ENCODE measurements at regions not wholly inside any gene's neighbourhood (a gene's known extent, or its start where the extent isn't known, plus 50 kb on each side); places are given as distances from the start of the nearest gene placed in this dataset.
"Not testable (repeated sequence)": the region's sequence is repeated elsewhere in the genome, so short reads cannot be mapped to it uniquely, and the experiment has no call there.

DNA sequence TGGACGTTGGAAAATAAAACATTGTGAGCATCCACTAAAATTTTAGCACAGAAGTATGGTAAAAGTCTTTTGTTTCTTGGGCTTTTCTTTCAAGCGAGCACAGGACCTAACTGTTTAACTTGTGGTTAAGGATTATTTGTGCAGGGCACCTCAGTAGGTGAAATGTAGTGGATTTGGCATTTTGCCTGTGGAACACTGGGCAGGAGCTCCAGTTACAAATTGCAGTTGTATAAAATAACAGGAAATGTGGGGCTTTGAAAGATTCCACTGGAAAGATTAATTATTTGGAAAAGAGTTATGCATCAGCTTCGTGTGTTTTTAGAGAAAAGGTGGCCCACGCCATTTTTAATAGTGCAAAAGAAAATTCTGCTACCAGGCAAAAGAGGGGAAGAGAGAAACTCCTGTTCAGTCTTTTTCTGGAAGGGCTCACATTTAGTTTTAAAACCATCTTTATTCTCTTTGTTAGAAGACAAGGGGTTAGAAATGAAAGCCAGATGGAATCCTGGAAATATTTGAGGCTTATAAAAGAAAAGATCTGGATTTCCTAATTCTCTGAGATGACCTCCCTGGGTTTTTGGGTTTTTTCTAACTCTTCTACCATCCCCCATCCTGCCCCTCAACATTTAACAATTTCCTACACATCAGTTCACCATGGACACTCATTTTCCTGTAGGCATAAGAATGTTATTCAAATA lies 144.3 kb upstream of the SERTAD2 start:
- no peak for DNase-seq

DNA sequence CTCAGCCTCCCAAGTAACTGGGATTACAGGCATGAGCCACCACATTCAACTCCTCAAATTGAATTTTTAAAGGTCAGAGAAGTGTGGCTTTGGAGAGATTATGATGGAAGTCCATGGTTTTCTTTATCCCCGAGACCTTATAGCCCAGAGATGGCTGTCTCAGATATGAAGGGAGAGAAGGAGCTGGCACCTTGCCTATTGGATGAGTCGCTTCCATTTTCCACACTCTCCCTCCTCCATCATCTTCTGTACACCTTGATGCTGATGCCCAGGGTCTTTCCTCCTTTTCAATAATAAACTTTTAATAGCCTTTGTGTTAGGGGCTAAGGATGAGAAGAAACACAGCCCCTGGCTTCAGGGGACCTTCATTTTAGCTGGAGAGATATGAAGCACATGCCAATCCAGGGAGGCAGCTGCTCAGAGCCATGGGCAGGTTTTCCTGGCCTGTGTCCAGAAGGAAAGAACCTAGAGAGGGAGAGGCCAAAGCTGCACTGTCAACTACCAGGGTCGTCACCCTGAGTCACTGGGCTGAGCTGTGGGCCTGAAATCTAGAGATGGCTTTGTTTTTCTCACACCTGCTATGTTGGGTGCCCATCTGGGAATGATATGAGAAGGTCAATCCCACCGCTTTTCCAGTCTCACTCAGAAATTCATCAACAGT lies 146.0 kb upstream of the SERTAD2 start:
- DNase-seq: no peak

DNA sequence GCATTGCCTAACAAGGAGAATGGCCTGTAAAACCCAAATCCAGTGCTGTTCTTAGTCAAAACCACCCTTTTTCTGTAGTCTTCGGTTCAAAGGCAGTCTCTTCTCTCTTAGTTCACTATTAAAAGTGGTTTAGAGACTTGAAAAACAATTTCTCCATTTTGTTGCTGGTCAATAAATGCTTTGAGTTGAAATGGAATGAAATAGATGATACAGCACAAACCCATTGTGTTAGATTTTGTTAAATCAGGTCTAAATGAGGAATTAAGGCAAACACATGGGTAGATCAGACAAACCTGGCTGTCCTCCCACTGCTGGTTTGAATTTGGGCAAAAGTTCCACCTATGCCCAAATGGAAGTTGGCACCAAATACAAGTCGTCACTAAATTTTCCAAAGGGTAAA lies 150.1 kb upstream of the SERTAD2 start:
- no peak for DNase-seq

DNA sequence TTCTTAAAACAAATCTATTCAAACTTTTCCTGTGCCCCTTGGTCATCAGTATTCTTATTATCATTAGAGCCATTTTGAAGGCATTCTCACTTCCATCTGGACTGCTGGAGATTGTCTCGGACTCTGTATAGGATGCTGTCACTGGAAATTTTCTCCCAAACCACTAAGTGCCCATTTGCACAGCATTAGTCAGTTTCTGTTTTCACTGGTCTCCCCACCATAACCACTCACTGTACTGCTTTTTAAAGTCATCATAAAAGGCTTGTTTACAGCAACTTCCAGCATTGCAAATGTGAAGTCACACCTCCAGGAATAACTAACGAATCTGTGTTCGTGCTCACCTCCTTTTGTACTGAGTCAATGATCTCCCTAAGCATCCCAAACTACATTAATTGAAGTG lies 150.9 kb upstream of the SERTAD2 start:
- no peak for DNase-seq

DNA sequence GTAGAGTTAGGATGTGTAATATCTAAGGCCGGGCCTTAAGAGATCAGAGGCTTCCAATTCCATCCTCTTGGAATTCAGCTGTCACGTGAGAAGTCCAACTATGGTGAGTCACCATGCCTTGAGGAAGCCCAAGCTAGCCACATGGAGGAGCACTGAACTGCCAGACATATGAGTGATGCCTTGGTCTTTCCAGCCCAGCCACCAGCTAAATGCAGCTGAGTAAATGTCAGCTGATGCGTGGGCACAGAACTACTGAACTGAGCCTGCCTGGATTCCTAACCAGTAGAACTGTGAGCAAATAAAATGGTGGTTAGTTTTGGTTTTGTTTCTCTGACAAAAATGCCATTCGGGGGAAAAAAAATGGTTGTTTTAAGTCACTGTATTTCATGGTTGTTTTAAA lies 153.7 kb upstream of the SERTAD2 start:
- peak; percentile 42 for DNase-seq

DNA sequence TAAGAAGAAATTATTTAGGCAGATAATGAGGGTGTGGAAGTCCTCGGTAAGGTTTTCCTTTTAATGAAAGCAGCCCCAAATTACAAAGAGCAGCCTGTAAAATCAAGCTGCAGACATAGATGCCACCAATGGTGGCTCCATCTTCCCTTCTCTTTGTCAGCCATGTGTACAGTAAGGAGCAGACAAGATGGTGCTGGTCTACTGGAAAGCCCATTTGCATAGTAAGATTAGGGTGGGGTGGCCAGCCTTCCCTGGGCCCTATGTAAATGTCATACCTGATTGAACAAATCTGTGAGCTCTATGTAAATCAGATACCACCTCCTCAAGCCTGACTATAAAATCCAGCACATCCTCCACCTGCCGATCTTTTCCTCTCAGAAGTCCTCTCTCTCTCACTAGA lies 154.4 kb upstream of the SERTAD2 start:
- DNase-seq: no peak

DNA sequence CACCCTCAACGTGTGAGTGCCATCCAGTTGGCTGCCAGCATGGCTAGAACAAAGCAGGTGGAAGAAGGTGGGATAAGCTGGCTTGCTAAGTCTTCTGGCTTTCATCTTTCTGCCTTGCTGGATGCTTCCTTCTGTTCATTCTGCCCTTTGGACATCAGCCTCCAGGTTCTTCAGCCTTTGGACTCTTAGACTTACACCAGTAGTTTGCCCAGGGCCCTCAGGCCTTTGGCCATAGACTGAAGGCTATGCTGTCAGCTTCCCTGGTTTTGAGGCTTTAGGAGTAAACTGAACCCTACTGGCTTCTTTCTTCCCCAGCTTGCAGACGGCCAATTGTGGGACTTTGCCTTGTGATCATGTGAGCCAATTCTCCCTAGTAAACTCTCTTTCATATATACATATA lies 155.0 kb upstream of the SERTAD2 start:
- no peak for DNase-seq

DNA sequence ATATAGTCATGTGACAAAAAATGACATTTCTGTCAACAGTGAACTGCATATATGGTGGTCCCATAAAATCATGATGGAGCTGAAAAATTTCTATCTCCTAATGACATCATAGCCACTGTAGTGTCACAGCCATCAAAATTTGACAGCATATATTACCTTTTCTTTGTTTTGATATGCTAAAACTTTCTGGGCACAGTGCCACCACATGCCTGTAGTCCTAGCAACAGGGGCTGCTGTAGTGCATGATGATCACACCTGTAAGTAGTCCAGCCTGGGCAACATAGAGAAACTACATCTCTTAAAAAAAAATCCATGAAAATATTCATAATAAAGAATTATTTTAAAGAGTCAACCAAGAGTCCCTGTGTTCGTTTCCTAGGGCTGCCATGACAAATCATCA lies 155.5 kb upstream of the SERTAD2 start:
- DNase-seq: no peak

DNA sequence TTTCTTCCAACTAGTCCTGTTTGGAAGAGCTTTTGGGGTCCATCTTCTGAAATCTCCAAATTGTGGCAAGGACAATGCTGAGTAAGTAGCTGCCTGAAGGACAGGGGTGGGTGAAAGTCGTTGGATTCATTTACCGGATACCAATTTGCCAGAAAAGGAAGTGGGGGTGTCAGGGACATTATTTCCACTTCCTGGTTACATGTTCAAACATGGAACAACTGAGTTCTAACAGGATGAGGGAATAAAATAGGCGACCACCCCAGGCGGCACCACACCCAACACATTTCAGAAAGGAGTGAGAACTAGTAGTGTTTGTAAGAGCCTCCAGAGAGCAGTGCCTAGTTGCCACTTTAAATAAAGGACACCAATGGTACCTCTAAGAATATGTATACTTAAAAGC lies 158.6 kb upstream of the SERTAD2 start:
- no peak for DNase-seq

DNA sequence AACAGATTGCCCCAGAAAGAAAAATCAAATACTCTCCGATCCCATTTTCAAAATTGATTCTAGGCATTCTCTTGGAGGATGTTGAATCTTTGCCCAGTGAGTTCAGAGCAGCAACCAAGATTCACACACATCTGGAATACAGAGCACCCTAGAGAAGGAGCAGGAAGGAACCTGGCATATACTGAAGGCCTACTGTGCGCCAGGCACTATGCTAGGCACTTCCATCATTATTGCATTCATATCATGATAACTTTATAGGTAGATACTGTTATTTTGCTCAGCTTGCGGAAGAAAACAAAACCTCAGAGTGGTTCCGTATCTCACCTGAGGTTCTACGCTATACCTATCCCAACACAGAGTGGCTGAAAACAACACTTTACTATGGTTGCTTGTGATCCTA lies 160.3 kb upstream of the SERTAD2 start:
- DNase-seq: no peak

DNA sequence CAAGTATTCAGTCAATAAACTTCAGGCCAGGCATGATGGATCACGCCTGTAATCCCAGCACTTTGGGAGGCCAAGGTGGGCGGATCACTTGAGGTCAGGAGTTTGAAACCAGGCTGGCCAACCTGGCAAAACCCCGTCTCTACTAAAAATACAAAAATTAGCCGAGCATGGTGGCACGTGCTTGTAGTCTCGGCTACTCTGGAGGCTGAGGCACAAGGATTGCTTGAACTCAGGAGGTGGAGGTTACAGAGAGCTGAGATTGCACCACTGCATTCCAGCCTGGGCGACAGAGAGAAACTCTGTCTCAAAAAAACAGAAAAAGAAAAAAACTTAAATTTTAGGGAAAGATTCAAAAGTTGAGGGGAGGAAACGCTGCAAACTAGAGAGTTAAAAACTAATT lies 162.8 kb upstream of the SERTAD2 start:
- DNase-seq: not testable (repeated sequence)

DNA sequence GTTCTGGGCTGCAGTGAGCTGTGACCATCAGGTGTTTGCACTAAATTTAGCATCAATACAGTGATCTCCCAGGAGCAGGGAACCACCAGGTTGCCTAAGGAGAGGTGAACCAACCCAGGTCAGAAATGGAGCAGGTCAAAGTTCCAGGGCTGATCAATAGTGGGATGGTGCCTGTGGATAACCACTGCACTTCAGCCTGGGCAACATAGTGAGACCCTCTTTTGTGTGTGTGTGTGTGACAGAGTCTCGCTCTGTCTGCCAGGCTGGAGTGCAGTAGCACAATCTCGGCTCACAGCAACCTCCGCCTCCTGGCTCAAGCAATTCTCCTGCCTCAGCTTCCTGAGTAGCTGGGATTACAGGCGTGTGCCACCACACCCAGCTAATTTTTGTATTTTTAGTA lies 163.7 kb upstream of the SERTAD2 start:
- DNase-seq: no peak

DNA sequence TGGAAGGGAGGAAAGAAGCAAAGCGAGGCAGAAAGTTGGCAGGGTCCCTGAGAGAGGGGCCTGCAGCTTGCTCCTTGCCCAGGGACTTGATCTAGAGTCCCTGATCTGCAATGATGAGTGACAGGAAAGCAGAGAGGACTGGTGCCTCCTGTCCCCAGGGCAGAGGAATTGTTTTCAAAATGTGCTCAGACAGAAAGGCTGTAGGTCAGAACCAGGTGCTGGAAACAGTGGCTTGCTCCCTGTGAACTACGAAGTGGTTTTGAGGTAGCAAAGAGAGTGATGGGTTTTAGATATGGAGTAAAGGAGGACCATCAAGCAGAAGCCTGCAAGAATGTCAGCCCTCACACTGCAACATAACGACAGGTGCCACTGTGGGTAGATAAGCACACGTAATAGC lies 164.9 kb upstream of the SERTAD2 start:
- no peak for DNase-seq

DNA sequence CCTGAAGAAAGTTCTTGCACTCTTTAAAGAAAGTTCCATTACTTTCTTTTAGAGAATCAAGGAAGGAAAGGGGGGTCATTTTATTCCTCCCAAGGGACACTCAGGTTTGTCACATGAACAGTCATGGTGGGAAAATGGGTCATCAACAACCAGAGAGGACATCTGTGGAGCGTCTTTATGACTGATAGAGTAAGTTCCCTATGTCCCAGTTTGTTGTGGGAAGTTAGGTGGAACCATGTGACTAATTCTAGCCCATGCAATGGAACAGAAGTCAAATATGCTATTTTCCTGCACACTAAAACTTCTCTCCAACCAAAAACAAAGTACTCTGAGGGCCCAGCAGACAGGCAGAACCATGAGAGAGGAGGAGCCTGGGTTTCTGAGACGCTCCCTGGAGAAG lies 165.6 kb upstream of the SERTAD2 start:
- no peak for DNase-seq

DNA sequence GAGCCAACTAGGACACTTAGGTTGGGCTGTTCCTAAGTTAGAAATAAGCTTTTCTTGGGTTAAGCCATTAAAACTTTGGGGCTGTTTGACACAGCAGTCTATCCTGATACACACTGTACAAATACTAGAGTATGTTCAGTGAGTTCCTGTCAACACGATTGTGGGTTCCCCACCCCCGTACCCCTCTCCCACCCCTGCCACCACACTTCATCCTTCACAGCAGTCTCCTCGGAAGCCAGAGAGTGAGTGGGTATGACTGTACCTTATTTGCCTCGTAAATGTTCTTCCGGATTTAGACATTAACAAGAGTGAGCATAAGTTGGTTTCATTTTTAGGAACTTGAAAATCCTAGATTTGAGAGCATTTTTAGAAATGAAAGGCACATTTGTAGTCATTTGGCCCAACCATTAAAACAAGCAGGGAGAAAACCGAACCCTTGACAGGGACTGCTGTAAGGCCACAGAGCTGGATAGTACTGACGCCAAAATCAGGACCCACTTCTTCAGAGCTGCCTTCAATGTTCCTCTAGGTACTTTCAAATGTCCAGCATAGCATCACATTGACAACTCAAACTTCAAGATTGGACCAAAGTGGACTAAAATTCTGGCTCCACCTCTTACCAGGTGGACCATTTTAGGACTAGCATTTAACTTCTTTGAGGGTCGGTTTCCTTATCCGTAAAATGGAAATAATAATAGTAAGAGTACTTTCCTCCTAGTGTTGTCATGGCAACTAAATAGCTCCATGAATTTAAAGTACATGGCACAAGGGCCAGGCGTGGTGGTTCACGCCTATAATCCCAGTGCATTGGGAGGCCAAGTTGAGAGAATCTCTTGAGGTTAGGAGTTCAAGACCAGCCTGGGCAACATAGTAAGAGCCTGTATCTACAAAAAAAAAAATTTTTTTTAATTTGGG lies 166.3 kb upstream of the SERTAD2 start:
- peak; percentile 77 for DNase-seq

DNA sequence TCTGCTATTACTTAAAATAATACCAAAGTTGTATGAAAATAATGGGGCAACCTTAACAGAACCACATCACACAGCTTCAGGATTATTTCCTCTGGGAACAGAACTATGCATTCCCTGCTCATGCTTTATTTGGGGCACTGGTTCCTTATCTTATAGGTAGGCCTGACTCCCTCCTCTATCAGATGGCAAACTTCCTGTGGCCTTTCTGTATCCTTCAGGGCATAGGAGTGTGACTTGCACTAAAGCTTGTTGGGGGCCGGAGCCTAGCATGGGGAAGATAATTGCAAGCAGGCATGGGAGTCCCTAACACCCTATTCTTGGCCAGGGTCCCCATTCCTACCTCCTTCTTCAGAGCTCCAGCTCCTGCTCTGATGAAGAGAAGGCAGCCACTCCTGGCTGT lies 167.2 kb upstream of the SERTAD2 start:
- DNase-seq: no peak

DNA sequence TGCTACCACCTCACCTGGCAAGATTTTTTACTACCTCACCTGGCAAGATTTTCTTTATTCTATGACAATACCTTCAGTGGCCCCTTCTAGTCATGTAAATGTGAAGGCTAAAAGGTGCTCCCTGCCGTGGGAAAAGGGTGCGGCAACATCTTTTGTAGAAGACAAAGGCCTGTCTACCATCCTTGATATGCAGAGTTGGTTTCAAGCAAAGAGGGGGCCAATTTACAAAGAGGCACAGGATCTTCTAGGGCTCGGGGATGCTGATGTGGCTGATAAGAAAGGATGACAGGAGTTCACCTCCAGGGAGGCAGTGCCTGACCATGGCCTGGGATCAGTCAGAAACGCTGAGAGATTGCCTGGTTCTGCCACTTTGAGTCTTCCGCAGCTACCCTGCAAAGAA lies 165.4 kb upstream of the SLC1A4 start:
- no peak for DNase-seq

DNA sequence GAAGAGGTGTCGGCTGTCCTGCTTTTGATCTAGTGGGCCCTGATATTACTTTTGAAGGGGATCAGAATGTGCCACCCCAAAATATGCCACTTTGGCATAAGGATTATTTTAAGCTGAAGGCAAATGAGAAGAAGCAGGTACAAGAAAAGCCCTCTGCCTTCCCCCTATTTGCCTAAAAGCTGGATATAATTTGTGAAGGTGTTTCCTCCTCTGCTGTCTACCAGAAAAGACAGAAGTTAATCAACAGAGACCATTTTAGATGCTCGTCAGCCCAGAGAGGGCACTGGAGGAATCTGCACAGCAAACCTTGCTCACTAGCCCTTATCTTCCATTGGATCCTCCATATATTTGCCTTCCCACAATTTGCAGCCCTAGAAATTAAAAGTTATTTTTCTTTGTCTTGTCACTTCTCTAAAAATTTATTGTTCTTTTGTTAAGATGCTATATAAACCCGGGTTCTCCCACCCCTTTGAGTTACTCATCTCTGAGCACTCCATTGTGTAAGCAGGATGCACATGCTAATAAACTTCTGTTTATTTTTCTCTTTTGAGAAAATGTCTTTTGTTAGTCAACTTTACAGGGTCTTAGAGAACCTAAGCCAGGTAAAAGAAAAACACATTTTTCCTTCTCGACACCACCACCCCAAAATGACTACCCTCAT lies 163.2 kb upstream of the SLC1A4 start:
- no peak for DNase-seq

DNA sequence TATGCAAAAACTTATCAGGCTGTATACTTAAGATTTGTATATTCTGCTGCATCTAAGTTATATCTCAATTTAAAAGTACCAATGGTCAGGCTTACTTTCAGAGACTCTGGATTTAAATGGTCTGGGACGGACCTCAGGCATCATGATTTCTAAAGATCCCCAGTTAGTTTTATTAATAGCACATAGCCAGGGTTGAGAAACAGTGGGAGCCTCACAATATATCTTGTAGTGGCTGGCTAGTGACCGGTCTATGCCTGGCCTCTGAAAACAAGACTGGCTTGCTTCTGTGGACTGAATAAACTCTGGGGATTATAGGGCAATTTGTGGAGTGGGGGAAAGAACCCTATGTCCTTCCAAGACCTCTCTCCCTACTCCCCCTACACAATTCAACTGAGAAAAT lies 162.5 kb upstream of the SLC1A4 start:
- no peak for DNase-seq

DNA sequence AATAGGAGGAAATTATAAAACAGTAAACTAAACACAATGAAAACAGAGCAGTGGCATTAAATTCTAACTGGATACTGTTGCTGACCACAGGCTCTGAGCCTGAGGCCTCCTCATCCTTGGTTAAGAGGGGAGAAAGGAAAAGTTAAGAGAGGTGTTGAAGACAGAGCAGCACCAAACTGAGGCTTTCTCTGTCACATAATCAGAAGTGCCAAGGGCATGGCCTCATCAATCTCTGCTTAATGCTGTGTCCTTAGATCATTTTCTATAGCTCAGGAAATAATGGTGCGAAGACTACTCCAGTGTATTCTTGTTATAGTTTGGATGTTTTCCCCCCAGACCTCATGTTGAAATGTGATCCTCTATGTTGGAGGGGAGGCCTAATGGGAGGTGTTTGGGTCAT lies 160.9 kb upstream of the SLC1A4 start:
- DNase-seq: no peak

DNA sequence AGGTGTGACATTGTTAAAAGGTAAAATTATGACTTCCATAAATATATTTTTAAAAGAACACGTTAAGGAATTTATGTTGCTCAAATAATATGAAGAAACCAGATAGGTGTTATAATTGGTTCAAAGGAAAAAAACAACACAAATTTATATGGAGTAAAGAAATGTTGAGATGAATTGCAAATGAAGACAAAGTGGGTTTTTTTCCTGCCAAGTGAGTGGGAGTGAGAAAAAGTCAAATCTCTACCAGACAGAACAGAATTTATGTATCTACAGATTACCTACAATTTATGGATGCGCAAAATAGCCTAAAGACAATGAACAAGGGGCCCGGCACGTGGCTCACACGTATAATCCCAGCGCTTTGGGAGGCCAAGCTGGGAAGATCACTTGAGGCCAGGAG lies 159.7 kb upstream of the SLC1A4 start:
- no peak for DNase-seq

DNA sequence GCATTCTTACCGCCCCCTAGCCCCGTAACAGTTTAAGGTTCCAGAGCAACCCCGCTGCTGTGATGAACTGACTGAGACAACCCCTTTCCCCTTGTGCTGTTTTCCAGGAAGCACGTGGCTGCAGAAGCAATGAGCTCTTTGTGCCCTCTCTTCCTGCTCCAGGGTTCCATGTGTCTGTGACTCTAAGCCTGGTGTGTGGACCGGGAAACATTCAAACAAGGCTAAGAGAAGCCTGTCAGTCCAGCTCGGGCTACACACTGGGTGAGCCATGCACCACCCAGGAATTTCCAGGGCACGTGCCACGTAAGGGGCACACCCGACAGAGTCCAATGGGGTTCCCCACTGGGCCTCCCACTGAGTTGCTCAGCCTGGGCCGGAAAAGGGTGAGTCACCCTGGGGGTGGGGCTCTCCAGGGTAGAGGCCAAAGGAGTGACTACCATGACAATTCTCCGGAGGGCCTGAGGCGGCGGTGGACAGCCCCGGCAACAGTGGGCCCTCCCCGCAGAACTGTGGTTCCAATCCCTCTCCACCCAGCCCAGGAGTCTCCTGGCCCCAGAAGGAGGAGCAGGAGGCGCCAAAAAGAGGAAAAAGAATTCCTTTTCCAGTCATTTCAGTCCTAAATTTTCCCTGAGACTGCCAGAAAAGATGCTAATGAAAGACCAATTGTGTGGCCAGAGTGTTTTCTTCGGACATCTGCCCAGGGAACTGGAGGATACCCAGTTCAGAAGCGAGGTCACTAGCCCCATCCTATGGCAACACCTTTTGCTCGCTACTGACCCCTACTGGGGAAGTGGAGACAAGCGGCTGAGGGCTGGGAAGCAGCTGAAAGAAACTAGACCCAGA lies 157.8 kb upstream of the SLC1A4 start:
- DNase-seq: peak; percentile 93

DNA sequence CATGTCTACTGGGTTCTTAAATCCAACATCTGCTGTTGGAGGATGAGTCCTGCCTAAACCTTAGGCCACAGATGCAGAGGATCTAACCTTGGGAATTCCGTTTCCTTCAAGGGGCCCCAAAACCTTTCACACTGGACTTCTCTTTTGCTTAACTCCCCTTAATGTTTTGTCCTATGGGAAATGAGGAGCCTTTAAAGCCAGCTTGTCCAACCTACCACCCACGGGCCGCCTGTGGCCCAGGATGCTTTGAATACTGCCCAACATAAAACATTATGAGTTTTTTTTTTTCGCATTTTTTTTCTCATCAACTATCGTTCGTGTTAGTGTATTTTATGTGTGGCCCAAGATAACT lies 157.2 kb upstream of the SLC1A4 start:
- no peak for DNase-seq

Measured in activated CD4-positive, alpha-beta T cell treated with anti-CD3 and anti-CD28 coated beads, Interleukin-10, Interleukin-2, amounts not matched to agents 100 ng/mL and 50 ng/mL, durations not matched to agents 16 hours and 8 hours (primary cell).